Stimulated activated CD8-positive, alpha-beta memory T cell treated with anti-CD3 and anti-CD28 coated beads, Interleukin-15, amount 100 ng/mL, for 48 hours (primary cell): ENCODE measurements at regions not wholly inside any gene's neighbourhood (a gene's known extent, or its start where the extent isn't known, plus 50 kb on each side); places are given as distances from the start of the nearest gene placed in this dataset.

Experiments used
- DNase-seq, 2 donors: peaks; one replicate each; pipeline ENCODE4 v3.0.0-alpha.2; 2020; ENCODE audit warnings: low read depth in 2 of 2

GRCh38 chr13:99027661-99028425 is 50.0 kb upstream of the DOCK9 start:
- no peak for DNase-seq

DNA sequence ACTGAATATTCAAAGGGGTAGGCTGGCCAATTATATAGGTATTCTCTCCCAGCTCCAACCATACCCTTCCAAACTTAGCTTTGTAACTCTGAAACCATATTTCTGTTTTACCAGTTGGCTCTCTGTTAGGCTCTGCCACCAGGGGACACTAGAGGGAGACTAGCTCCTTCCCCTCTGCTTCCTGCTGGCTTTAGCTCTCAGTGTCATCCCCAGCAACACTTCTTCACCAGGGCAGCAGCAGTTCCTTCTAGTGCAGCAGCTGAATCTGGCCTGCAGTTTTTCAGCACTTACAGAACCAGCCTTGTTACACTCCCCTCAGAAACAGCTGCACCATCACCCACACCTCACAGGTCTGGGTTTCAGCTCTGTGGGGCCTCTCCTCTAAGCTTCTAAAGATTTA is 51.0 kb upstream of the DOCK9 start:
- no peak for DNase-seq

DNA sequence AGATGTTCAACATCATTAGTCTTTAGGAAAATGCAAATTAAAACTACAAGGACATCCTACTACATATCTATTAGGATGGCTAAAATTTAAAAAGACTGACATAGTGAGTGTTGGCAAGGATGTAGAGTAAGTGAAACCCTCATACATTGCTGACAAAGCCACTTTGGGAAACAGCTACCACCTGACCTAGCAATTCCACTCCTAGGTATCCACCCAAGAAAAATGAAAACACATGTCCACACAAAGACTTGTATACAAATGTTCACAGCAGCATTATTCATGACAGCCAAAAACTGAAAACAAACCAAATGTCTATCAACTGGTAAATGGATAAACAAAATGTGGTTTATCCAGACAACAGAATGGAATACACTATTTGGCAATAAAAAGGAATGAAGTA is 51.7 kb upstream of the DOCK9 start:
- no peak for DNase-seq

DNA sequence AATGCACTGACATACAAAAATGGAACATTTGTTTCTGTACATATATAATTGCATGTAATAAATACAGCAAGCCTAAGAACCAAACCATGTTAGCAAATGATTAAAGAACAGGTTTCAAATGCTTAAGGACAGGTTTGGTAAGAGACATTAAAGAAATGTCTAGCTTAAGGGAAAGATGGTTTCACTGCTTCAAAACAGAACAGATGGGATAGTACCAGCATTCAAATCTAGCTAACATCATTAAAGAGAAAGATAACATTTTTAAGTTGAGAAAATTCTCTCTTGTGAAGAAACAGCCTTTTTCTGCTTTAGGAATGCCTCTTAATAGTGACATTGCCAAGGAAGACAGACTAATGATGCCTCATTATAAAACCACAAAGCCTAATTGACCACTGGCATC is 52.5 kb upstream of the DOCK9 start:
- no peak for DNase-seq

- no peak for DNase-seq
Measured at GRCh38 chr13:99031832-99032231, 54.0 kb upstream of the DOCK9 start.

DNA sequence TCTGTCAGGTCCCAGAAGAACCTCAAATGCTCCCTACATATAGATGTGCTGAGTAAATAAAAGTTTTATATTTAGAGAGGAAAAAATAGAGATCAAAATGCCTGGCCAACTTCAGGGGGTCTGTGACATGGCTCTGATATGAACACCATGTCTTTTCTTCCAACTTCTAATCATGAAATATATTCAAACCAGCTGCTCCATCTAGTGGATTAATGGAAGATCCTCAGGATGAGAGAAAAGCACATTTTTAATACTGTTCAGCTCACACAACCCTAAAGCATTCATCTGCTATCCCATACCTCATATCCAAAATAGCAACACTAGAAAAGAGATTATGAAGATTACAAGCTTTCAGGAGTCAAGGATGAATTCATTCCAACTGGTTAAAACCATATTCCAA is 56.0 kb upstream of the DOCK9 start:
- DNase-seq, result no peak

DNA sequence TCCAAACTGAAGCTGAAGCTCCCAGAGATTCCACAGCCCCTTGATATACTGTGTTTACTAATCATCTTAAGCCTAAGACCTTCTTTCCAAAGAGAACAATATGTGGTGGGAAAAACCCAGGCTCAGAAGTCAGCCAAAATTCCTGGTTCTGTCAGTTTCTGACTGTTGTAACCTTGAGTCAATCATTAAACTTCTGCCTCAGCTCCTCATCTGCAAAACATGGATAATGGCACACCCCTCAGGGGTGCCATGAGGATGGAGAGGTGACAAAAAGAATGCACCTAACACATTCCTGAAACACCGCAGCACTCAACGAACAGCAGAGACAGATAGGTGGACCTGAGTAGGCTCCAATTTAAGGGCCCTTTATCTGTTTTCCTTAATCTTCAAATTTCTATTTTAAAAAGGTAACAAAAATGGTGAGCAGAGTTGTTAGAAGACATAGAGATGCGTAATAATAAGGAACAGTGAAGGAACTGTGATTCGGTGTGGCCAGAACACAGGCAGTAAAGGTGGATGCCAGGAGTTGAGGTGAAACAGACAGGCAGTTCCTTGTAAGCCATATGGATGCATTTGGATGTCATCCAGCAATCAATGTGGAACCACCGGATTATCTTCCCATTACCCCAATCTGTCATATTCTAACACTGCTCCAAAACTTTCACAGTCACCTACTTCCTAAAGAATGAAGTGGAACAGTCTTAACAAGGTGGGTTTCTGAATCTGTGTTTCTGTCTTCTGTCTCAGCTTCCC is 56.6 kb upstream of the DOCK9 start:
- no peak for DNase-seq

GRCh38 chr13:99035715-99036114 is 57.9 kb upstream of the DOCK9 start:
- DNase-seq, result no peak

GRCh38 chr13:99037756-99038155 is 59.9 kb upstream of the DOCK9 start:
- DNase-seq, result no peak

- DNase-seq, result no peak
Measured at GRCh38 chr13:99039718-99040280, 61.9 kb upstream of the DOCK9 start.

DNA sequence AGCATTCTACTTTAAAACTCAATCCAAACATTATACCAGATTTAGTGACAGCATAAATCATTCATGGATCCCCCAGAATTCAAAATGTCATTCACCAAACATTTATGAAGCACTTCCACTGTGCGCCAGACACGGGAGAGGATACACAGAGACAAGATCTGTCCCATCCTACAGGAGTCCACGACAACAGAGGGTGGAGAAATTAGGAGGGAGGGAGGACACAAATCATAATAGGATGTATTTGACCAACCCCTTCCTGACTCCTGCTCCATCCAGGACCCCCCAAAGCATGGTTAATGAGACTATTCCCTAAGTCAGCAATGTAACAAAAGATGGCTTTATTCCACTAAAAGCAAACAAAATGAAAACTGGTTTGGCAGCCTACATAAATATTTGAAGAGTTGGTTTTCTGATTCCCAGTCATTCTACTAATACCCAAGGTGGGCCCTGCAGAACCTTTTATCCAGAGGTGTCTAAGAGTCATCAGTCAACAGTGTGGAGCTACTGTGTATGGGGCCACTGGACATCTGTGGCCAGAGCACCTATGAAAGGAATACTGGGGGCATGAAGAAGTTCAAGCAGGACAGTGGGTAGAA is 62.8 kb upstream of the DOCK9 start:
- DNase-seq, result no peak

GRCh38 chr13:99041337-99041736 is 63.5 kb upstream of the DOCK9 start:
- no peak for DNase-seq

DNA sequence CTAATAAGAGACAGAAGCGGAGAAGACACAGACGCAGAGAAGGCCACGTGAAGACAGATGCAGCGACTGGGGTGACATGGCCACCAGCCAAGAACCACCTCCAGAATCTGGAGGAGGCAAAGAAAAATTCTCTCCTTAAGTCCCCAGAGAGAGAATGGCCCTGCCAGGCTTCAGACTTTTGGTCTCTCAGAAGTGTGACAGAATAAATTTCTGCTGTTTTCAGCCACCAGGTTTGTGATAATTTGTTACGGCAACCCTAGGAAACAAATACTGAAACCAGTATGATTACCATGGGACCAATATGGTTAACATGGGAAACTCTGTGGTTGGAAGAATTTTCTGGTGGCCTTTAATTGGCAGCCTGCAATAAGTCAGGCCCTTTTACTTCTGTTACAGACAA is 63.9 kb upstream of the DOCK9 start:
- no peak for DNase-seq

DNA sequence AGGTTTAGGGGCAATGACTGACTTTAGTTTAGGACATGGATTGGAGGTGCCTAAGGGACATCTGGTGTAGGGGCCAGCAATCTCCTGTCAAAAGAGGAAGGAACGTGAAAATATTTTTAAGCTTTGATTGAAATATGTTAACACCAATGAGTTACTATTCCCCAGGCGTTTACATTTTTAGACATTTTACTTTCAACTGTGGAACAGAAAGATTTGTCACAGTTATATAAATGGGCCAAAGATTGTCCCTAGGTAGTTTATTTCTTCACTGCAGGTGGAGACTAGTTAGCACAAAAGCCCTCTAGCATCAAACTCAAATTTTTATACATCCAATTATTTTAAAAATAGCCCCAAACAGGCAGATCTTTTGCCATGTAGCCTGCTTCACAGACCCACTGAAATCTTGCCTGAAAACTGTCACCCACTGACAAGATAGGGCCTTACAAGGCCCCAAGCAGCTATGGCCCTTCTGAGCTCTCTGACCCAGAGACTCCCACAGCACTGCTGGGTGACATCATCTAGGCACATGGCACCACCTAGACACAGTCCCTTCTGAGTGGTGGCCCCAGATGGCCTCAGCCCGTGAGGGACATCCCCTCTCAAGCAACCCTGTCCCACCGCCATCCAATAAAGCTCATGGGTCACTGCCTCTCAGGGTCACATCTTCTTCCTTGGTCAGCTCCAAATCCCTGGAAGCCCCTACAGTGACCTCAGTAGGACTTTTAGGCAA is 64.8 kb upstream of the DOCK9 start:
- DNase-seq, result no peak

DNA sequence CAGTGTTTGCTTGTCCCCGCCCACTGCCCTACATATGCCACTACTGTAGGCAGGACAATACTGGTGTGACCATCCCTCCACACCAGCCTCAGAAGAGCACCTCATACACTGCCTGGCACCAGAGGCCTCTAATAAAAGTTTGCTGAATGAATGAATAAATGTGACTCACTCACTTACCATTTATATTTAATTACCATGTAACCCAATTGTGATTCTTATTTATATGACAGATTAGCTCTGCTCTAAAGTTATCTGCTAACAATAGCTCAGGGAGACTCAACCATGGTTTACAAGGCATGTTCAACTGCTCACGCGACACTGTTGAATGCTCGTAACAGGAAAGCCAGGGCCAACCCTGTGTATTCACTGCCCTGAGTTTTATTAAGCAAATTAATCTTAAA is 66.0 kb upstream of the DOCK9 start:
- no peak for DNase-seq

DNA sequence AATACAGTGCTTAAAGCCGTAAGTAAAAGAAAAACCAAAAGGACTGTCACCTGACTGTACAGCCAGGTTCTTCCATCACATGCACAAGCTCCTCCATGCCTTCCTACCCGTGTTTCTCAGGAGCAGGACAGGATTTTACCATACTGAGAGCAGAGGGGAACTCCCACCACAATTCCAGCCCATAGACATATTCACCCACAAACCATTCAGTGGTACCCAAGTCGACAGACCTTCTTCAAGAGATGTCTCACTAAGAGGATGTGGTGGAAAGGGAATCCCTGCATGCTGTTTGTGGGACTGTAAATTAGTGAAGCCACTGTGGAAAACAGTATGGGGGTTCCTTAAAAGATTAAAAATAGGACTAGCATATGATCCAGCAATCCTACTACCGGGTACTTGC is 66.9 kb upstream of the DOCK9 start:
- DNase-seq, result no peak

- no peak for DNase-seq
Measured at GRCh38 chr13:99045396-99045795, 67.5 kb upstream of the DOCK9 start.

GRCh38 chr13:99046851-99047250 is 69.0 kb upstream of the DOCK9 start:
- DNase-seq, result no peak

DNA sequence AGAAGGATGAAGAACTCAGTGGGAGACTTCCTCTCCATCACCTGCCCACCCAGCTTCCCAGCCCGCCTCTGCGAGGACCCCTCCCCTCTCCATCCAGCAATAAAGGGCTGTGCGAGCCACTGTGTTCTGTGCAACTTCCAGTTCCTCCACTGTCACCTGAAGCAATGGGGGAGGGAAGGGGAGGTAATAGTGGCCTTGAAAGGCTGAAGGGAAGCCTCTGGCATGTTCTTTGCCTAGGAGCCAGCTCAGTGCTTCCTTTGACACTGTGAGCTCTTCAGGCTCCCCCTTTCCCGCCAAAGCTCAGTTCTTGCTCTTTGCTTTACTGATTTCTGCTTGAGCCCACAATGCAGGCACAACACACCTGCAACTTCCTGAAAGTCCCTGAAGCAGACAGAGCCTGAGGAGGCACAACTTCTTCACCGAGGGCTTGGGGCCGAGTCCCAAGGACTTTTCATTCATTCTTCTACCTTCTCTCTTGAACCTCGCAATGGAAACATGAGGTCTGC is 73.2 kb upstream of the DOCK9 start:
- no peak for DNase-seq

- no peak for DNase-seq
Measured at GRCh38 chr13:99051768-99052455, 74.0 kb upstream of the DOCK9 start.

DNA sequence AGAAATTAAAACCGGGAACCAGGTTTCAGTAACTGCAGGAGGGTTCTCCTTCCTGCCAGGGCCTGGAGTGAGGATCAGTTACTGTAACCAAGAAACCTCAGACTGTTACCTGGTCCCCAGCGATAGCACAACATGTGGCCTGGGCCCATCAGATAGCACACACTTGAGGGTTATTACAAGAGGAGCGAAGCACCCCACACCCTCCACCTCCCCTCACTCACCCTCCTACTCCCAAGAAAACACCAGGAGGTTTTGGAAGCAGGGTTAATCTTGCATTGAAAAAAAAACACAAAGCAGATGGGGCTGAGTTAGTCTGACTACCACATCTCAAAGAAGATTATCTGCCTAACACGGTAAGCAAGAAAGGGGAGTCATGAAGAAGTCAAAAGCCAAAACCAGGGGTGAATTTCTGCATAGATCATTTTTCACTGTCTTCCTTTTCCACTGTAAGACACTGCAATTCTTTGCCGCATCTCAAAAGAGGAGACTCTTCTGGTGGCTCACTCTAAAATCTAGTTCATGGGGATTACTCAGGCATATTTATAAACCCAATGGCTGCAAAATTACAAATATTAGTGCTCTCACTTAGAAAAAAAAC is 75.9 kb upstream of the DOCK9 start:
- DNase-seq, result no peak
